Activated CD4-positive, alpha-beta T cell treated with anti-CD3 and anti-CD28 coated beads, Interleukin-2, amount 10 ng/mL, durations not matched to agents 24 days and 14 days (primary cell): ENCODE measurements at regions not wholly inside any gene's neighbourhood (a gene's known extent, or its start where the extent isn't known, plus 50 kb on each side); places are given as distances from the start of the nearest gene placed in this dataset.

Source experiments
- DNase-seq: peaks from one replicate; pipeline ENCODE4 v3.0.0; 2022
- H3K27ac Mint-ChIP-seq: one replicate; pipeline ENCODE4 v1.8.0; 2022; ENCODE audit warnings: mild to moderate bottlenecking, mixed read lengths
- H3K27me3 Mint-ChIP-seq: one replicate; pipeline ENCODE4 v1.8.0; 2022; ENCODE audit warnings: mixed read lengths
- H3K36me3 Mint-ChIP-seq: one replicate; pipeline ENCODE4 v1.8.0; 2022; ENCODE audit warnings: low read depth, mild to moderate bottlenecking, mixed read lengths
- H3K4me1 Mint-ChIP-seq: one replicate; pipeline ENCODE4 v1.8.0; 2021; ENCODE audit warnings: mixed read lengths
- H3K4me3 Mint-ChIP-seq: one replicate; pipeline ENCODE4 v1.8.0; 2022; ENCODE audit warnings: mild to moderate bottlenecking, moderate library complexity, mixed read lengths
- H3K9me3 Mint-ChIP-seq: one replicate; pipeline ENCODE4 v1.8.0; 2021; ENCODE audit warnings: mixed read lengths
- intact Hi-C: fragments of 100-400 bp; cut with micrococcal nuclease; formaldehyde crosslinking; loops from one replicate; pipeline ENCODE4 v1.15.1; 2023

GRCh38 chr2:236942554-236942953 is 143.1 kb upstream of the COPS8 start:
- no peak for DNase-seq
- H3K36me3 Mint-ChIP-seq = no peaks in the 10 kb centered on the region
- H3K9me3 Mint-ChIP-seq = no peaks in the 10 kb centered on the region
- intact Hi-C loops = no loop called here
- H3K27me3 Mint-ChIP-seq = no peaks in the 10 kb centered on the region
- no peak overlapping the region for H3K4me3 Mint-ChIP-seq
- no peak overlapping the region for H3K27ac Mint-ChIP-seq
- H3K4me1 Mint-ChIP-seq = peaks cover 3% of the 10 kb centered on the region

GRCh38 chr2:236943068-236943467 is 142.6 kb upstream of the COPS8 start:
- intact Hi-C loops = no loop called here
- no peak for DNase-seq
- H3K9me3 Mint-ChIP-seq = no peaks in the 10 kb centered on the region
- H3K4me1 Mint-ChIP-seq = peaks cover 3% of the 10 kb centered on the region
- no peak overlapping the region for H3K27ac Mint-ChIP-seq
- no peaks in the 10 kb centered on the region for H3K27me3 Mint-ChIP-seq
- no peaks in the 10 kb centered on the region for H3K36me3 Mint-ChIP-seq
- no peak overlapping the region for H3K4me3 Mint-ChIP-seq

GRCh38 chr2:236943841-236944513 is 141.7 kb upstream of the COPS8 start:
- H3K9me3 Mint-ChIP-seq = no peaks in the 10 kb centered on the region
- no peaks in the 10 kb centered on the region for H3K36me3 Mint-ChIP-seq
- no peak overlapping the region for H3K4me3 Mint-ChIP-seq
- DNase-seq = no peak
- H3K4me1 Mint-ChIP-seq = no peaks in the 10 kb centered on the region
- intact Hi-C loops = no loop called here
- H3K27me3 Mint-ChIP-seq = peaks cover 2% of the 10 kb centered on the region
- H3K27ac Mint-ChIP-seq = no peak overlapping the region

GRCh38 chr2:236944561-236944960 is 141.1 kb upstream of the COPS8 start:
- H3K27ac Mint-ChIP-seq = no peak overlapping the region
- H3K27me3 Mint-ChIP-seq = peaks cover 2% of the 10 kb centered on the region
- no peaks in the 10 kb centered on the region for H3K4me1 Mint-ChIP-seq
- no peak for DNase-seq
- intact Hi-C loops = no loop called here
- no peaks in the 10 kb centered on the region for H3K36me3 Mint-ChIP-seq
- H3K9me3 Mint-ChIP-seq = no peaks in the 10 kb centered on the region
- H3K4me3 Mint-ChIP-seq = no peak overlapping the region

GRCh38 chr2:236945431-236946016 is 140.2 kb upstream of the COPS8 start:
- no peak overlapping the region for H3K4me3 Mint-ChIP-seq
- H3K27me3 Mint-ChIP-seq = peaks cover 2% of the 10 kb centered on the region

GRCh38 chr2:236946871-236947270 is 138.8 kb upstream of the COPS8 start:
- no peaks in the 10 kb centered on the region for H3K36me3 Mint-ChIP-seq
- no peak for DNase-seq
- H3K27me3 Mint-ChIP-seq = peaks cover 4% of the 10 kb centered on the region
- H3K9me3 Mint-ChIP-seq = peaks cover 3% of the 10 kb centered on the region
- H3K27ac Mint-ChIP-seq = no peak overlapping the region
- intact Hi-C loops = no loop called here
- H3K4me1 Mint-ChIP-seq = no peaks in the 10 kb centered on the region
- H3K4me3 Mint-ChIP-seq = no peak overlapping the region

More at GRCh38 chr2:236945431-236946016, 140.2 kb upstream of the COPS8 start:
- Mint-ChIP-seq H3K36me3 (no peaks in the 10 kb centered on the region), H3K4me1 (no peaks in the 10 kb centered on the region), H3K27ac (no peak overlapping the region), H3K9me3 (no peaks in the 10 kb centered on the region)
- intact Hi-C loops = no loop called here
- no peak for DNase-seq

- Mint-ChIP-seq H3K4me1 (no peaks in the 10 kb centered on the region), H3K27ac (no peak overlapping the region), H3K27me3 (peaks cover 4% of the 10 kb centered on the region), H3K9me3 (peaks cover 6% of the 10 kb centered on the region), H3K4me3 (no peak overlapping the region), H3K36me3 (no peaks in the 10 kb centered on the region)
- DNase-seq = no peak
- intact Hi-C loops = no loop called here
These were observed 138.4 kb upstream of the COPS8 start for GRCh38 chr2:236947294-236947693.

GRCh38 chr2:236947896-236948295 is 137.8 kb upstream of the COPS8 start:
- no peak for DNase-seq
- Mint-ChIP-seq H3K9me3 (peaks cover 6% of the 10 kb centered on the region), H3K4me3 (no peak overlapping the region), H3K27ac (no peak overlapping the region), H3K27me3 (peaks cover 4% of the 10 kb centered on the region), H3K36me3 (no peaks in the 10 kb centered on the region), H3K4me1 (no peaks in the 10 kb centered on the region)
- intact Hi-C loops = no loop called here

- intact Hi-C loops = no loop called here
- DNase-seq = no peak
- Mint-ChIP-seq H3K9me3 (peaks cover 6% of the 10 kb centered on the region), H3K4me1 (no peaks in the 10 kb centered on the region), H3K27ac (no peak overlapping the region), H3K4me3 (no peak overlapping the region), H3K27me3 (peaks cover 4% of the 10 kb centered on the region), H3K36me3 (no peaks in the 10 kb centered on the region)
These were observed 136.4 kb upstream of the COPS8 start for GRCh38 chr2:236949089-236949905.

GRCh38 chr2:236951830-236952475 is 133.7 kb upstream of the COPS8 start:
- Mint-ChIP-seq H3K4me3 (no peak overlapping the region), H3K36me3 (no peaks in the 10 kb centered on the region), H3K27ac (no peak overlapping the region), H3K27me3 (peaks cover 4% of the 10 kb centered on the region), H3K9me3 (peaks cover 6% of the 10 kb centered on the region), H3K4me1 (peaks cover 3% of the 10 kb centered on the region)
- intact Hi-C loops = no loop called here
- no peak for DNase-seq

GRCh38 chr2:236954641-236955040 is 131.0 kb upstream of the COPS8 start:
- Mint-ChIP-seq H3K27ac (no peak overlapping the region), H3K9me3 (peaks cover 6% of the 10 kb centered on the region), H3K27me3 (peaks cover 2% of the 10 kb centered on the region), H3K4me3 (no peak overlapping the region), H3K4me1 (peaks cover 3% of the 10 kb centered on the region), H3K36me3 (no peaks in the 10 kb centered on the region)
- DNase-seq = no peak
- intact Hi-C loops = no loop called here

GRCh38 chr2:236955521-236956030 is 130.1 kb upstream of the COPS8 start:
- Mint-ChIP-seq H3K4me3 (no peak overlapping the region), H3K36me3 (no peaks in the 10 kb centered on the region), H3K27ac (no peak overlapping the region), H3K4me1 (peaks cover 3% of the 10 kb centered on the region), H3K9me3 (peaks cover 6% of the 10 kb centered on the region), H3K27me3 (peaks cover 2% of the 10 kb centered on the region)
- intact Hi-C loops = no loop called here
- DNase-seq = no peak

- intact Hi-C loops = no loop called here
- no peak overlapping the region for H3K27ac Mint-ChIP-seq
- no peak overlapping the region for H3K4me3 Mint-ChIP-seq
- peaks cover 6% of the 10 kb centered on the region for H3K9me3 Mint-ChIP-seq
- peaks cover 3% of the 10 kb centered on the region for H3K4me1 Mint-ChIP-seq
- H3K36me3 Mint-ChIP-seq = no peaks in the 10 kb centered on the region
- H3K27me3 Mint-ChIP-seq = peaks cover 2% of the 10 kb centered on the region
- DNase-seq = no peak
These were observed 129.6 kb upstream of the COPS8 start for GRCh38 chr2:236956031-236956618.
